ENCODE measurements at regions not wholly inside any gene's neighbourhood (a gene's known extent, or its start where the extent isn't known, plus 50 kb on each side); places are given as distances from the start of the nearest gene placed in this dataset.

DNA sequence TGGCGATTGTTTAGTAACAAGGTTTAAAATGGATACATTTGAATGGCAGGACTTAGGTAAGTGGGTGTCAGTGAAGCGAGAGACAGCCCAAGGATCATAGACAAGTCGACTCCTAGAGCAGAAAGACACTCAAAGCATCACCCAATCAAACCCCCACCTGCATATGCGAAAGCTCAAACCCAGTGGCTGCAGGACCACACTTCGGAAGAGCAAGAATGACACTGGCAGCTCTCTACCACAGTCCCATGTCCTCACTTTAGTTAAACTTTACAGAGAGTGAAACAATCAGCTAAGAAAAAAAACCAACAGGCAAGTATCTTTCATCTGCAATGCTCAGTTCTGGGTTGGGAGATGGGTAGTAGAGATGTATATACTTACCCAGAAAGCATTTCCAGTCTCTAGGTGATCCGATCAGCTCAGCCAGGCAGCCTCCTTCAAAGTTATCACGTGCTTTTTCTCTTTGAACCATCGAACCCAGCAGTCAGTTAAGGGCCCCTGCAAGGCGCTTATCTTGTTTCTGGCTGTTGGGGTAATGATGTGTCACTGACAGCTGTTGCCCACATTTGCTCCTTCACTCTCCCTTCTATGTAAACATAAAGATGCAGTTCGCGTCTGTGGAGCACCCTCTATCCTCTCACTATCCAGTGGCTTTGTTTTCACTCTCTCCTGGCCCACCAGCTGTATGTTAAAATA is 357.5 kb upstream of the ID2 start:
- TF ChIP-seq, protein P1, sequence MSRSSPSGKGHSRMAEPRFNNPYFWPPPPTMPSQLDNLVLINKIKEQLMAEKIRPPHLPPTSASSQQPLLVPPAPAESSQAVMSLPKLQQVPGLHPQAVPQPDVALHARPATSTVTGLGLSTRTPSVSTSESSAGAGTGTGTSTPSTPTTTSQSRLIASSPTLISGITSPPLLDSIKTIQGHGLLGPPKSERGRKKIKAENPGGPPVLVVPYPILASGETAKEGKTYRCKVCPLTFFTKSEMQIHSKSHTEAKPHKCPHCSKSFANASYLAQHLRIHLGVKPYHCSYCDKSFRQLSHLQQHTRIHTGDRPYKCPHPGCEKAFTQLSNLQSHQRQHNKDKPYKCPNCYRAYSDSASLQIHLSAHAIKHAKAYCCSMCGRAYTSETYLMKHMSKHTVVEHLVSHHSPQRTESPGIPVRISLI (tag by site-specific recombination; IDR thresholded peaks at IDR 0.05): no peak
- TF ChIP-seq, protein P2, sequence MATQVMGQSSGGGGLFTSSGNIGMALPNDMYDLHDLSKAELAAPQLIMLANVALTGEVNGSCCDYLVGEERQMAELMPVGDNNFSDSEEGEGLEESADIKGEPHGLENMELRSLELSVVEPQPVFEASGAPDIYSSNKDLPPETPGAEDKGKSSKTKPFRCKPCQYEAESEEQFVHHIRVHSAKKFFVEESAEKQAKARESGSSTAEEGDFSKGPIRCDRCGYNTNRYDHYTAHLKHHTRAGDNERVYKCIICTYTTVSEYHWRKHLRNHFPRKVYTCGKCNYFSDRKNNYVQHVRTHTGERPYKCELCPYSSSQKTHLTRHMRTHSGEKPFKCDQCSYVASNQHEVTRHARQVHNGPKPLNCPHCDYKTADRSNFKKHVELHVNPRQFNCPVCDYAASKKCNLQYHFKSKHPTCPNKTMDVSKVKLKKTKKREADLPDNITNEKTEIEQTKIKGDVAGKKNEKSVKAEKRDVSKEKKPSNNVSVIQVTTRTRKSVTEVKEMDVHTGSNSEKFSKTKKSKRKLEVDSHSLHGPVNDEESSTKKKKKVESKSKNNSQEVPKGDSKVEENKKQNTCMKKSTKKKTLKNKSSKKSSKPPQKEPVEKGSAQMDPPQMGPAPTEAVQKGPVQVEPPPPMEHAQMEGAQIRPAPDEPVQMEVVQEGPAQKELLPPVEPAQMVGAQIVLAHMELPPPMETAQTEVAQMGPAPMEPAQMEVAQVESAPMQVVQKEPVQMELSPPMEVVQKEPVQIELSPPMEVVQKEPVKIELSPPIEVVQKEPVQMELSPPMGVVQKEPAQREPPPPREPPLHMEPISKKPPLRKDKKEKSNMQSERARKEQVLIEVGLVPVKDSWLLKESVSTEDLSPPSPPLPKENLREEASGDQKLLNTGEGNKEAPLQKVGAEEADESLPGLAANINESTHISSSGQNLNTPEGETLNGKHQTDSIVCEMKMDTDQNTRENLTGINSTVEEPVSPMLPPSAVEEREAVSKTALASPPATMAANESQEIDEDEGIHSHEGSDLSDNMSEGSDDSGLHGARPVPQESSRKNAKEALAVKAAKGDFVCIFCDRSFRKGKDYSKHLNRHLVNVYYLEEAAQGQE (tag by site-specific recombination; IDR thresholded peaks at IDR 0.05): no peak
- no peak for TF ChIP-seq ZBTB8A (tag by site-specific recombination; IDR thresholded peaks at IDR 0.05)
- TF ChIP-seq BCL11A (tag by site-specific recombination; IDR thresholded peaks at IDR 0.05; ENCODE audit: low read depth): no peak
- no peak for TF ChIP-seq ZNF777 (tag by site-specific recombination; IDR thresholded peaks at IDR 0.05; ENCODE audit: borderline replicate concordance)
